ENCODE measurements at regions not wholly inside any gene's neighbourhood (a gene's known extent, or its start where the extent isn't known, plus 50 kb on each side); places are given as distances from the start of the nearest gene placed in this dataset.
"Not testable (repeated sequence)": the region's sequence is repeated elsewhere in the genome, so short reads cannot be mapped to it uniquely, and the experiment has no call there.

DNA sequence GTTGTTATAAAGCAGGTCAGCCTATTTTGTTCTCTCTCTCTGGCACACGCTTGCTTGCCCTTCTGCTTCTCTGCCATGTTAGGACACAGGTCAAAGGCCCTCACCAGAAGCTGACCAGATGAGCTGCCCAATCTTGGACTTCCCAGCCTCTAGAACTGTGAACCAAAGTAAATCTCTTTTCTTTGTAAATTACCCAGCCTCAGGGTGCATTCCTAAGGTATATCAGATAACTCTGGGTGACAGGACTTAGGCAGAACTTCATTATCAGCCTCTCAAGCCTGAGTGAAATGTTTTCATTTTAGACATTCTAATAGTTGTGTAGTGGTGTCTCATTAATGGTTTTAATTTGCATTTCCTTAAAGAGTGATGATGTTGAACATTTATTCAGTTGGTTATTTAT, 124.3 kb downstream of the CDRT15L2 start:
- no peak overlapping the region for H3K4me3 ChIP-seq (ENCODE audit: low read depth, low read length)
- no peak for DNase-seq (ENCODE audit: low read depth)
- TF ChIP-seq CTCF (conservative IDR thresholded peaks at IDR 0.05; ENCODE audit: low read depth, low read length) = no peak

DNA sequence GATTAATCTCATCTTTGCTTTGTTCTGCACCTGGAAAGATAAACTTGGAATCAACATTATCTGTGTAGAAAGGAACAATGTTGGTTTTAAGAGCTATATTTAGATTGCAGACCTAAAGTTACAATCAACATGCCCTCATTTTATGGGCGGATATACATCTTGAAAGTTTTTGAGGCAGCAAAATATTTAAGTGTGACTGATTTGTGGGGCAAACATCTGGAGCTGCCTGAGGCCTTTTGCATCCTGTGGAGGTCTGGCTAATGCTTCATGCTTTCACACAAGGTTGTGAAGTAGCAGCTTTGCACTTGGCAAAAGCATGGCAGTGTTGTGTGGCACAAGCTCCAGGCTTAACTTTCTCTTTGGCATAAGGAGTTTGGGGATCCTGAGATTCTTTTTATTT, 125.7 kb downstream of the CDRT15L2 start:
- H3K4me3 ChIP-seq (ENCODE audit: low read depth, low read length); DNase-seq (ENCODE audit: low read depth): not testable (repeated sequence)

DNA sequence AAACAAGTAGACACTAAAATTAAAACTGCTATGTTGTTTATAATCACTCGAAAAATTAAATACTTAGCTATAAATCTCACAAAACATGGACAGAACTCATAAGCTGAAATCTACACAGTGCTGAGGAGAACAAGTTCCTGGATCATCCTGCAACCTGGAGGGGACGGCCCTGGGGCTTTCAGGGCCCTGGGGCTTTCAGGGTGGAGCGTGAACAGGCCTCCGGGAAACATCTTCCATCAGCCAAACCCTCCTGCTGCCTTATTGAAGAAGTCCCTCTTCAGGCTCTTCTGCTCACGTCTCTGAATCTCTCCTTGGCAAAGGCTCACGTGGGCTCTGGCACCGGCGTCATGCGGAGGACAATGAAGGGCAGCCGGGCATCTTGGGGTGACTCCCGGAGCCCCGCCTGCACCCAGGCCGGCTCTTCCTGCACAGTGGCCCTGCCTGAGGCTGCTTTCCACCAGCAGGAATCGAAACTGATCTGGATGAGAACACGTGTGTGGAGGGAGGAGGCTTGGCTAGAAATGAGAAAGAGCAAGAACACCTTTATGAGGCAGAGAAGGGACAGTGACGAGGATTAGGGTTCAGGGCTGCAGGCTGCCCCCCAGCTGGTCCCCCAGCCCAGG, 127.3 kb downstream of the CDRT15L2 start:
- TF ChIP-seq CTCF (conservative IDR thresholded peaks at IDR 0.05; ENCODE audit: low read depth, low read length) = no peak
- no peak for DNase-seq (ENCODE audit: low read depth)
- no peak overlapping the region for H3K4me3 ChIP-seq (ENCODE audit: low read depth, low read length)

DNA sequence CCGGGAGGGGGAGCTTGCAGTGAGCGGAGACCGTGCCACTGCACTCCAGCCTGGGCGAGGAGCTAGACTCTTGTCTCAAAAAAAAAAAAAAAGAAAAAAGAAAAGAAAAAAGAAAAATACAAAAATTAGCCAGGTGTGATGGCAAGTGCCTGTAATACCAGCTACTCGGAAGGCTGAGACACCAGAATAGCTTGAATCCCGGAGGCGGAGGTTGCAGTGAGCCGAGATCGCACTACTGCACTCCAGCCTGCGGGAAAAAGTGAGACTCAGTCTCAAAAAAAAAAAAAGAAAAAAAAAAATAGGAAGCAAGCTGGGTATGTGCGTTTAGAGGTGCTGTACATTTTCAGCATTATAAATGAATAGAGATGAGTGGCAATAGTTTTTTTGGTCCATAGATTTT, 129.3 kb downstream of the CDRT15L2 start:
- H3K4me3 ChIP-seq (ENCODE audit: low read depth, low read length) = not testable (repeated sequence)

GRCh38 chr17:20716481-20716880, 137.0 kb downstream of the CDRT15L2 start:
- not testable (repeated sequence) for DNase-seq (ENCODE audit: low read depth); H3K4me3 ChIP-seq (ENCODE audit: low read depth, low read length)

More for the DNA sequence above, 129.3 kb downstream of the CDRT15L2 start:
- DNase-seq (ENCODE audit: low read depth) = not testable (repeated sequence)

GRCh38 chr17:20721171-20721570, 141.6 kb downstream of the CDRT15L2 start:
- TF ChIP-seq CTCF (conservative IDR thresholded peaks at IDR 0.05; ENCODE audit: low read depth, low read length) = no peak
- no peak for DNase-seq (ENCODE audit: low read depth)
- no peak overlapping the region for H3K4me3 ChIP-seq (ENCODE audit: low read depth, low read length)

GRCh38 chr17:20724391-20724790, 144.9 kb downstream of the CDRT15L2 start:
- H3K4me3 ChIP-seq (ENCODE audit: low read depth, low read length); DNase-seq (ENCODE audit: low read depth): not testable (repeated sequence)

- H3K4me3 ChIP-seq (ENCODE audit: low read depth, low read length); DNase-seq (ENCODE audit: low read depth): not testable (repeated sequence)
Observed at GRCh38 chr17:20727201-20727600, 147.7 kb downstream of the CDRT15L2 start.

DNA sequence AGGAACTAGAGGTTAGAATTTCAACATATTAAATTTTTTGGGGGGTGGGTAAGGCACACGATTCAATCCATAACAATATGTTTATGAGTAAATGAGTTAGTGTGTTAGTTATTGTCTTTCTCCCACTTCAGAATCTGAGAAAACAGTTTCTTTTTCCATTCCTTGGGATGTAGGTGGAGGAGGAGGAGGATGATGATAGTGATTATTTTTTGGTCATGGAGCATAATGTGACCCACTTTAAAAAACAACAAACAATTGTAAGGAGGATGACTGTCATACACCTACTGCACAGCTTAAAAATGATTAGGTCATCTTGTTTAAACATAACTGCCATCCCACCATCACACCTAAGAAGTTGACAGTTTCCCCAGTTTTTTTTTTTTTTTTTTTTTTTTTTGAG, 148.7 kb downstream of the CDRT15L2 start:
- DNase-seq (ENCODE audit: low read depth) = no peak
- no peak overlapping the region for H3K4me3 ChIP-seq (ENCODE audit: low read depth, low read length)
- no peak for TF ChIP-seq CTCF (conservative IDR thresholded peaks at IDR 0.05; ENCODE audit: low read depth, low read length)

DNA sequence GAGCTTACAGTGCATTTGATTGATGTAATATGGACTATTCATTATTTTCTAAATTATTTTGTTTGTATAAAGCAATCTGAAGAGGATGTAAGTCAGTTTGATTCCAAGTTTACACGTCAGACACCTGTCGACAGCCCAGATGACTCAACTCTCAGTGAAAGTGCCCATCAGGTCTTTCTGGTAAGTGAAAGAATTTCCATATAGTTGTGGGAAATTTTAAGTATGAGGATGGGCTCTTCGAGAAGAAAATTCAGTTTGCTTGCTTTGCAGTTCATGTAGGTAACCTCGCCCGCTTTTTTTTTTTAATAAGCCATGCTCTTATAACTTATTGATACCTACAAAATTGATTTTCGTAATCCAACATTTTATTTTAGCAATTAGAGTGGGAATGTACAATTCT, 151.6 kb downstream of the CDRT15L2 start:
- H3K4me3 ChIP-seq (ENCODE audit: low read depth, low read length); DNase-seq (ENCODE audit: low read depth): not testable (repeated sequence)

Data from choroid plexus epithelial cell (primary cell).